Astrocyte (in vitro differentiated cells and primary cell): ENCODE measurements at regions not wholly inside any gene's neighbourhood (a gene's known extent, or its start where the extent isn't known, plus 50 kb on each side); places are given as distances from the start of the nearest gene placed in this dataset.

Experiments used
- EZH2 ChIP-seq: IDR thresholded peaks from 2 replicates; pipeline ENCODE4 v1.6.1; 2012; ENCODE audit warnings: mild to moderate bottlenecking, low read length, inconsistent platforms; ENCODE audit not compliant: insufficient read depth
- TF ChIP-seq, protein P1 (sequence below): IDR thresholded peaks from 2 replicates; pipeline ENCODE4 v1.5.1; 2011; ENCODE audit warnings: low read depth, mild to moderate bottlenecking, inconsistent platforms, low read length, moderate library complexity; ENCODE audit not compliant: insufficient read depth

DNA sequence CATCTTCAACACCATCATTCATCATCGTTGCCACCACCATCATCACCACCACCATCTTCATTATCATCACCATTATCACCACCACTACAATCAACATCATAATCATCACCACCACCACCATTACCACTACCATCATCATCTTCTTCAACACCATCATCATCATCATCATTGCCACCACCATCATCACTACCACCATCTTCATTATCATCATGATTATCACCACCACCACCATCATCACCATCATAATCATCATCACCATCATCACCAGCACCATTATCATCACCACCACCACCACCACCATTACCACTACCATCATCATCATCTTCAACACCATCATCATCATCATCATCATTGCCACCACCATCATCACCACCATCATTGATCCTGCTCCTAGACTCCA, 112.7 kb downstream of the OAT start:
- TF ChIP-seq, protein P1, sequence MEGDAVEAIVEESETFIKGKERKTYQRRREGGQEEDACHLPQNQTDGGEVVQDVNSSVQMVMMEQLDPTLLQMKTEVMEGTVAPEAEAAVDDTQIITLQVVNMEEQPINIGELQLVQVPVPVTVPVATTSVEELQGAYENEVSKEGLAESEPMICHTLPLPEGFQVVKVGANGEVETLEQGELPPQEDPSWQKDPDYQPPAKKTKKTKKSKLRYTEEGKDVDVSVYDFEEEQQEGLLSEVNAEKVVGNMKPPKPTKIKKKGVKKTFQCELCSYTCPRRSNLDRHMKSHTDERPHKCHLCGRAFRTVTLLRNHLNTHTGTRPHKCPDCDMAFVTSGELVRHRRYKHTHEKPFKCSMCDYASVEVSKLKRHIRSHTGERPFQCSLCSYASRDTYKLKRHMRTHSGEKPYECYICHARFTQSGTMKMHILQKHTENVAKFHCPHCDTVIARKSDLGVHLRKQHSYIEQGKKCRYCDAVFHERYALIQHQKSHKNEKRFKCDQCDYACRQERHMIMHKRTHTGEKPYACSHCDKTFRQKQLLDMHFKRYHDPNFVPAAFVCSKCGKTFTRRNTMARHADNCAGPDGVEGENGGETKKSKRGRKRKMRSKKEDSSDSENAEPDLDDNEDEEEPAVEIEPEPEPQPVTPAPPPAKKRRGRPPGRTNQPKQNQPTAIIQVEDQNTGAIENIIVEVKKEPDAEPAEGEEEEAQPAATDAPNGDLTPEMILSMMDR: no peak
- no peak for TF ChIP-seq EZH2
